ENCODE measurements at regions not wholly inside any gene's neighbourhood (a gene's known extent, or its start where the extent isn't known, plus 50 kb on each side); places are given as distances from the start of the nearest gene placed in this dataset.
"Not testable (repeated sequence)": the region's sequence is repeated elsewhere in the genome, so short reads cannot be mapped to it uniquely, and the experiment has no call there.

- in situ Hi-C loops (cut with MboI; ENCODE audit: low sequenced_read_pairs): no loop called here
Observed at GRCh38 chr12:60441577-60441976, 845.7 kb downstream of the SLC16A7 start.

GRCh38 chr12:60451457-60451856 lies 855.6 kb downstream of the SLC16A7 start:
- in situ Hi-C loops (cut with MboI; ENCODE audit: low sequenced_read_pairs): no loop called here

- in situ Hi-C loops (cut with MboI; ENCODE audit: low sequenced_read_pairs): no loop called here
Observed at GRCh38 chr12:60465060-60465459, 869.2 kb downstream of the SLC16A7 start.

GRCh38 chr12:60468546-60468945 lies 872.7 kb downstream of the SLC16A7 start:
- in situ Hi-C loops (cut with MboI; ENCODE audit: low sequenced_read_pairs): no loop called here

GRCh38 chr12:60475825-60476224 lies 880.0 kb downstream of the SLC16A7 start:
- in situ Hi-C loops (cut with MboI; ENCODE audit: low sequenced_read_pairs): no loop called here

- in situ Hi-C loops (cut with MboI; ENCODE audit: low sequenced_read_pairs): no loop called here
Observed at GRCh38 chr12:60487284-60487683, 891.5 kb downstream of the SLC16A7 start.

GRCh38 chr12:60489071-60489470 lies 893.2 kb downstream of the SLC16A7 start:
- in situ Hi-C loops (cut with MboI; ENCODE audit: low sequenced_read_pairs): no loop called here

GRCh38 chr12:60494244-60494643 lies 898.4 kb downstream of the SLC16A7 start:
- in situ Hi-C loops (cut with MboI; ENCODE audit: low sequenced_read_pairs): no loop called here

GRCh38 chr12:60498656-60499055 lies 902.8 kb downstream of the SLC16A7 start:
- in situ Hi-C loops (cut with MboI; ENCODE audit: low sequenced_read_pairs): no loop called here

- in situ Hi-C loops (cut with MboI; ENCODE audit: low sequenced_read_pairs): no loop called here
Observed at GRCh38 chr12:60501124-60501729, 905.4 kb downstream of the SLC16A7 start.

- in situ Hi-C loops (cut with MboI; ENCODE audit: low sequenced_read_pairs): no loop called here
Observed at GRCh38 chr12:60522684-60523400, 927.0 kb downstream of the SLC16A7 start.

- in situ Hi-C loops (cut with MboI; ENCODE audit: low sequenced_read_pairs): no loop called here
Observed at GRCh38 chr12:60529261-60529660, 933.4 kb downstream of the SLC16A7 start.

- in situ Hi-C loops (cut with MboI; ENCODE audit: low sequenced_read_pairs): no loop called here
Observed at GRCh38 chr12:60529723-60530122, 933.9 kb downstream of the SLC16A7 start.

- in situ Hi-C loops (cut with MboI; ENCODE audit: low sequenced_read_pairs): no loop called here
Observed at GRCh38 chr12:60535363-60535762, 939.5 kb downstream of the SLC16A7 start.

GRCh38 chr12:60539592-60539991 lies 943.8 kb downstream of the SLC16A7 start:
- in situ Hi-C loops (cut with MboI; ENCODE audit: low sequenced_read_pairs): no loop called here

GRCh38 chr12:60568914-60569313 lies 973.1 kb downstream of the SLC16A7 start:
- in situ Hi-C loops (cut with MboI; ENCODE audit: low sequenced_read_pairs): no loop called here

- in situ Hi-C loops (cut with MboI; ENCODE audit: low sequenced_read_pairs): no loop called here
Observed at GRCh38 chr12:60577607-60578006, 981.8 kb downstream of the SLC16A7 start.

- in situ Hi-C loops (cut with MboI; ENCODE audit: low sequenced_read_pairs): not testable (repeated sequence)
Observed at GRCh38 chr12:60587664-60588063, 991.8 kb downstream of the SLC16A7 start.

- in situ Hi-C loops (cut with MboI; ENCODE audit: low sequenced_read_pairs): no loop called here
Observed at GRCh38 chr12:60594035-60594711, 998.3 kb downstream of the SLC16A7 start.

- in situ Hi-C loops (cut with MboI; ENCODE audit: low sequenced_read_pairs): no loop called here
Observed at GRCh38 chr12:60602601-60603000, 1006.8 kb downstream of the SLC16A7 start.

- in situ Hi-C loops (cut with MboI; ENCODE audit: low sequenced_read_pairs): not testable (repeated sequence)
Observed at GRCh38 chr12:60603475-60603874, 1007.6 kb downstream of the SLC16A7 start.

GRCh38 chr12:60616400-60616799 lies 1020.6 kb downstream of the SLC16A7 start:
- in situ Hi-C loops (cut with MboI; ENCODE audit: low sequenced_read_pairs): no loop called here

Measured in HL-60/S4 treated with phorbol 12-myristate 13-acetate at 8.2 ng/mL for 4 days and 3 days (cell line).